ENCODE measurements at regions not wholly inside any gene's neighbourhood (a gene's known extent, or its start where the extent isn't known, plus 50 kb on each side); places are given as distances from the start of the nearest gene placed in this dataset.

GRCh38 chr18:24704946-24705630 is 244.7 kb downstream of the HRH4 start:
- in situ Hi-C loops (cut with MboI; ENCODE audit: low sequenced_read_pairs) (no loop called here), dilution Hi-C loops (cut with HindIII; ENCODE audit: low sequenced_read_pairs, unreplicated experiment) (no loop called here), intact Hi-C loops (cut with micrococcal nuclease) (loop anchor here (2.0 kb wide), 1 partner anchor 28 kb away; no protein-coding TSS in a partner anchor)
- Histone ChIP-seq H4K8ac (ENCODE audit: low read depth in 2 of 2, low read length in 2 of 2) (peak overlapping the region; percentile 46 to 91; a peak in 3 of 4 replicates), H3K9me3 (ENCODE audit: control insufficient read depth, insufficient read depth, low read length) (peaks cover 8% of the 10 kb centered on the region), H3K36me3 (ENCODE audit: control insufficient read depth, insufficient read depth, low read length) (no peaks in the 10 kb centered on the region), H2AK5ac (ENCODE audit: low read depth, low read length) (peak overlapping the region; percentile 88), H3K27ac (ENCODE audit: insufficient read depth, low read length) (peak overlapping the region; percentile 81), H3K9ac (ENCODE audit: low read depth, low read length) (peak overlapping the region; percentile 14; the same call in 1 of the 2 replicates), H4K20me1 (ENCODE audit: insufficient read depth, low read length) (peaks cover 5% of the 10 kb centered on the region; the same call in 1 of the 2 replicates), H2BK15ac (ENCODE audit: low read depth, low read length) (peak overlapping the region; percentile 84; the same call in 2 of the 3 replicates), H4K5ac (ENCODE audit: low read depth, low read length) (peak overlapping the region; percentile 57), H3K79me1 (ENCODE audit: low read depth in 1 of 2, low read length in 2 of 2) (no peaks in the 10 kb centered on the region), H2BK5ac (ENCODE audit: low read depth, low read length, poor library complexity, severe bottlenecking) (peak overlapping the region; percentile 75), H3K23ac (ENCODE audit: low read depth, low read length) (peak overlapping the region; percentile 97), H4K91ac (ENCODE audit: insufficient read depth, low read depth, low read length) (peak overlapping the region; percentile 97), H2AK9ac (replicated peaks; ENCODE audit: low read depth, low read length, poor library complexity) (peak overlapping the region; percentile 21), H2BK20ac (ENCODE audit: low read depth, low read length) (peak overlapping the region; percentile 98), H3K27me3 (ENCODE audit: control insufficient read depth, insufficient read depth, low read length) (no peaks in the 10 kb centered on the region), H2BK120ac (ENCODE audit: low read depth, low read length) (peak overlapping the region; percentile 99), H3K14ac (replicated peaks; ENCODE audit: low read depth, low read length) (peak overlapping the region; percentile 95), H3K4me2 (ENCODE audit: low read depth, low read length) (peak overlapping the region; percentile 42), H3K56ac (ENCODE audit: extremely low read depth, insufficient read depth, low read length) (peak overlapping the region; percentile 91; the same call in 1 of the 2 replicates), H3K4ac (ENCODE audit: low read depth, low read length) (peak overlapping the region; percentile 98), H3K18ac (ENCODE audit: low read depth, low read length) (peak overlapping the region; percentile 61), H3K4me1 (ENCODE audit: control insufficient read depth, insufficient read depth, low read length) (peaks cover 7% of the 10 kb centered on the region), H3K9me1 (ENCODE audit: insufficient read depth, low read length) (peaks cover 8% of the 10 kb centered on the region; the same call in 1 of the 2 replicates), H2AFZ (replicated peaks; ENCODE audit: low read length, poor library complexity) (peak overlapping the region; percentile 75), H3K4me3 (ENCODE audit: insufficient read depth, low read depth, low read length) (no peak overlapping the region)
- no TSS peak for BruUV-seq (replicated peaks)
- DNase-seq: peak; percentile 94
- 0% methylated on average over 2 of the region's 7 CpGs; no CpG with 5 or more reads in 1 of the 2 experiments for WGBS, 2 experiments (ENCODE audit: extremely low coverage in 2 of 2, insufficient read length in 1 of 2)
- POLR2A ChIA-PET (ENCODE audit: unreplicated experiment): interaction anchor here (1.1 kb wide), 1 partner anchor 49 kb away, joined by 8 read pairs; no protein-coding TSS in a partner anchor
- CTCF ChIA-PET: interaction anchor here (0.5 to 2.0 kb wide), 3 partner anchors 27 to 109 kb away, joined by 3 to 6 read pairs (median 3); no protein-coding TSS in a partner anchor
- TF ChIP-seq CEBPB (IDR thresholded peaks at IDR 0.05; ENCODE audit: low read depth, low read length) (no peak), MAZ (IDR thresholded peaks at IDR 0.05; ENCODE audit: borderline replicate concordance, low read depth, low read length) (peak; percentile 25; the same call in 1 of the 2 replicates), RCOR1 (IDR thresholded peaks at IDR 0.05; ENCODE audit: insufficient replicate concordance, low read length) (peak; percentile 72), FOS (IDR thresholded peaks at IDR 0.05; ENCODE audit: low read depth, low read length) (no peak), RAD21 (IDR thresholded peaks at IDR 0.05; ENCODE audit: low read length) (no peak), SMC3 (IDR thresholded peaks at IDR 0.05; ENCODE audit: low read depth, low read length) (no peak), NFE2L2 (IDR thresholded peaks at IDR 0.05; ENCODE audit: low read depth, low read length) (no peak), BHLHE40 (IDR thresholded peaks at IDR 0.05; ENCODE audit: low read depth, low read length) (peak; percentile 76; the same call in 1 of the 2 replicates), POLR2A (IDR thresholded peaks at IDR 0.05; ENCODE audit: low read depth, low read length) (no peak), MXI1 (IDR thresholded peaks at IDR 0.05; ENCODE audit: borderline replicate concordance, low read depth, low read length) (no peak)
- ATAC-seq (ENCODE audit: low read depth): peak; percentile 97
